Dedifferentiated amniotic fluid mesenchymal stem cell (primary cell): ENCODE measurements at regions not wholly inside any gene's neighbourhood (a gene's known extent, or its start where the extent isn't known, plus 50 kb on each side); places are given as distances from the start of the nearest gene placed in this dataset.

Experiments
- DNase-seq: peaks from one replicate; pipeline ENCODE4 v3.0.0-alpha.2; 2016; ENCODE audit errors: extremely low spot score

DNA sequence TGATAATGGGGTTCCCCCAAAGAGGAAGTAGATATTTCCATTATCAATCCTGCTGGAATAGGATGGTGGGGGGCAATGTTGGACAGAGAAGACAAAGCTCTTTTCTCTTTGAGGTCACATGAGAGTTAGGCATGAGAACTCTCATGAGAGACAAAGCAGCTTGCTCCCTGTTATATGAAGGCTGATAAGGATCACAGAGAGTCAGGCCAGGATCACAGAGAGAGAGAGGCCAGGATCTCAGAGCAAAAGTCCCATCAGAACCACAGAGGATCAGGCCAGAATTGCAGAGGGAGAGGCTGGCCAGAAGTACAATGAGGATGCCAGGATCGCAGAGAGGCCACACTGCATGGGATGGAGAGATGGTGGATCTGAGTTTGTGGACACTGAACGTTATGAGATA is 457.1 kb downstream of the LPIN1 start:
- no peak for DNase-seq

DNA sequence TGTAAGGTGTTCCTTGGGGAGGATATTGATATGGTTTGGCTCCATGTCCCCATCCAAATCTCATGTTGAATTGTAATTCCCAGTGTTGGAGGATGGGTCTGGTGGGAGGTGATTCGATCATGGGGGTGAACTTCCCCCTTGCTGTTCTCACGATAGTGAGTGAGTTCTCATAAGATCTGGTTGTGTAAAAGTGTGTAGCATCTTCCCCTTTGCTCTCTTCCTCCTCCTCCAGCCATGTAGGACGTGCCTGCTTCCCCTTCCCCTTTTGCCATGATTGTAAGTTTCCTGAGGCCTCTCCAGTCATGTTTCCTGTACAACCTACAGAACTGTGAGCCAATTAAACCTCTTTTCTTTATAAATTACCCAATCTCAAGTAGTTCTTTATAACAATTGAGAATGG is 458.7 kb downstream of the LPIN1 start:
- DNase-seq: no peak

DNA sequence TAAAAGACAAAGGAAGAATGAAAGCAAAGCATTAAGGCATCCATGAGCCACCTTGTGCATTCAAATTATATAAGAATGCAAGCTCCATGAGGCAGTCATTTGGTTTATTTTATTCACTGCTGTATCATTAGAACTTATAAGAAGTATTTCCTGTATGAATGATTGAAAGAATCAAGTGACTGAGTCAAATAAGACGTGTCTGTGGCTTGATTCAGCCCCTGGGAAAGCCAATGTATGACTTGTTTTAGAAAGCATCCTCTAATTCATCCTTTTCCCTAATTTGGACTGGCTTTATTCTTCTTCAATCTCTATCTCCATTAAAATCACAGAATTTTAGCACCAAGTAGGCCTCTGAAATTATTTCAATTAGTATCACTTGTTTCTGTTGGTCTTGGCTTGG is 461.1 kb downstream of the LPIN1 start:
- DNase-seq: no peak

DNA sequence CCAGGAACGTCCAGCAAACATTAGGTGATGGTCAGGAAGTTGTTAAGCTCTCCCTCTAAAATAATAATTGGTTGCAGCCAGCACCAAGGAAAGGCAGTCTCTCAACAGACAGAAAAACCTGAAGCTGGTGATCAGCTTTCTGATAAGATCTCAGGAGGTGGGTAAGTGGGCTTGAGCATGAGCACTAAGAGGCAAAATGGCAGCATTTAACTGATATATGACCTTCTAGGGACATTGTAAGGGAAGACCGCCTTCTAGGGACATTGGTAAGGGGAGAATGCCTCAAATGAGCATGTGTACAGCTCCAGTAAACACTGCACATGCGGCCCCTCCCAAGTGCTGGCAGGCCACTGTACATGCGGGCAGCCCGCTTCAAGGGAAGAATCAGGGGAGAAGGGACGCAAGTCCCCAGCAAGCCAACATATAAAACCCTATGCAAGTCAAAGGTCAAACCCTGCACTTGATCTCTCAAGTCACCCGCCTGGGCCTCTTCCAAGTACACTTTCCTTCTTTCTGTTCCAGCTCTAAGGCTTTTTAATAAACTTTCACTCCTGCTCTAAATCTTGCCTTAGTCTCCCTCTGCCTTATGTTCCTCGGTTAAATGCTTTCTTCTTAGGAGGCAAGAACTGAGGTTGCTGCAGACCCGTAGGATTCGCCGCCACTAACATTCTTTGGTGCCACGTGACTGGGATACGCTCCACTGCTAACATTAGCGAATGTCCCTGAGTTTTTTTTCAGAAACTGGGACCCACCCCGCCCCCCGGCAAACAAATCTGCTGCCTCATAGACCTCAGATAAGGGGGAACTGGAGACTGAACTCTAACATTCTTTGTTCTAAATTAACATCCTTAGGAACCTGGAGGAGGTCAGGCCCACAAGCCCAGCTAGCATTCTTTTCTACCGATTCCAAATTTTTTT is 463.8 kb downstream of the LPIN1 start:
- no peak for DNase-seq

DNA sequence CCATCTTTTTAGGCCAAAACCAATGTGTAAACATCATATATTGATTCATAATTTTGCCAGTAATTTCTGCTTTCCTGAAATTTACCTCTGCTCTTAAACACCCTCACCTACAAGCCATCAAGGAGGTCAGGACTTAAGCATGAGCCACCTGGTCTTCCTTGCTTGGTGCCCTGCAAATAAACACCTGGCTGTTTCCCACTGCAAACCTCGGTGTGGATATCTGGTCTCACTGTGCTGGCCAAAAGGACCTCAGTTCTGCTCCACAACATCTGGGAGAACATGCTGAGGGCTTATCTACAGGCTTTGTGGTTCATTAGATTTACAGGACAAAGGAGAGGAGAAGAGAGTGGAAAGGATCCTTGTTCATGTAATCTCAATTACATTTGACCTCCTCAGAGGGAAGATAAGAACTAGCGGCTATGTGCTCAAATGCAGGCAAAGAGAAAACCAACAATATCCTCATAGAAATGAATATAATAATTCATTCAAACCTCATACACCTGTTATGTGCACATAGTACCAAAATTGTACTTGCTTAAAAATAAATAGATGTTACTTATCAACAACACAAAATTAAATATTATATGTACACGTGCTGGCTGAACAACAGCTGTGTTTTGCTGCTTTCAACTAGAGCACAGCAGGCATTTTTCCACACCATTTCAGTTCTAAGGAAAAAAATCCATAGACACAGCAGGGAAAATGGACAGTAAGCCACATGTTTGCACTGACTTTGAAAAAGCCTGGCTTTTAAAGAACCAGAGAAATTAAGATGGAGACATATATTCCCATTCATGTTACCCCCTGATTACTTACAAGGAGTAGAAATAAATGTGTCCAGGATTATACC is 465.1 kb downstream of the LPIN1 start:
- DNase-seq: no peak

DNA sequence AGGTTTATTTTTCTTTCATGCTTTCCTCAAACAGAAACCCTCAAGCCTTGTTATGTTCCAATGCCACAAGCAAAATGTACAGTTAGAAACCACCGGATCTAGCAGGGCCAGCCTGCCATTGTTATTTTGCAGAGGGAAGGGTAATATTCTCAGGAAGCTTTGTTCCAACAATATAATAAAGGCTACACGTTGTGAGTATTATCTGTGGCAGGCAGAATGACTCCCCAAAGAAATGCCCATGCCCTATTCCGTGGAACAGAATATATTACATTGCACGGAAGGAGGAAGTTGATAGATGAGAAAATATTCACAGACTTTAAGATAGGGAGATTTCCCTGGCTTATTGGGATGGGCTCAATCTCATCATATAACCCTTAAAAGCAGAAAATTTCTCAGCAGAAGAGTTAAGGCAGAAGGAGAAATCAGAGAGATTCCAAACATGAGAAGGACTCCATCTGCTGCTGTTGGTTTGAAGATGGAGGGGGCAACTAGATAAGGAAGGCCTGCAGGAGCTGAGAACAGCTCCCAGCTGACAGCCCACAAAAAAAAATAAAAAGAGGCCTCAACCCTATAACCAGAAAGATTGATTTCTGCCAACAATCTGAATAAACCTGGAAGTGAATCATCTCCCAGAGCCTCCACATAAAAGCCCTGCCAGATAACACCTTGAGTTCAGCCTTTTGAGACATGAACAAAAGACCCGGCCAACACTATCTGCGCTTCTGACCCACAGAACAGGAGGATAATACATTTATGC is 466.6 kb downstream of the LPIN1 start:
- DNase-seq: no peak

DNA sequence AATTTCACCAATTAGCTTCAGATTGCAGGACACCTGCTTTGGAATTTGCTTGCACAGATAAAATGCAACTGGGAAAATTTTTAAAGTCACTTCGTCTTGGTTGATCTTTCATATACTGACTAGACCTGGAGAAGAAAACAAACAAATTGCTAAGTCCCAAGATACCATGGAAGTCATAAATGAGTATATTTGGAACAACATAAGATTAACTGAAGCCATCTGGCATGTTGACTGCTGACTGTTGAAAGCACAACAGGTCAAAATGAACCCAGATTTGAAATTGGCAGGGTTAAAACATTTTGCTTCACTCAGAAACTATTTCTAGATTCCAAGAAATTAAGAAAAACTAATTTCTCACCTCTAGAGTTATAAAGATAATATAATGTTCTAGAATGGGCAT is 470.7 kb downstream of the LPIN1 start:
- DNase-seq: no peak

DNA sequence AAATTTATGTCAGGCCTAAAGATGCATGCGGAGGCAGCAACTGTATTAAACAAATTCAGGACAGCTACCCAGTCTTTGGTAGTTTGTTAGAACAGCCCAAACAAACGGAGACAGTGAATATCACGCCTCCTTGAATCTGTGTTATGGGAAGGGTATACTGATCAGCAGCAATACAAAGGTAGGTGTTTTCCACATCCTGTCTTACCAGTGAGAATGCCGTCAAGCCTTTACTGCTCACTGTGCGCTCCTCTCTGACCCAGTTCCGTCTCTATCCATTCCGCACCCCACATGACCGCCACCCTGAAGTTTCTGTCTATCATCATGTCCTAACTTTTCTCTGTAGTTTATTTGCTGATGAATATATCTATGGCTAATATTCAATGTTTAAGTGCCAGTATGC is 473.3 kb downstream of the LPIN1 start:
- DNase-seq: no peak

DNA sequence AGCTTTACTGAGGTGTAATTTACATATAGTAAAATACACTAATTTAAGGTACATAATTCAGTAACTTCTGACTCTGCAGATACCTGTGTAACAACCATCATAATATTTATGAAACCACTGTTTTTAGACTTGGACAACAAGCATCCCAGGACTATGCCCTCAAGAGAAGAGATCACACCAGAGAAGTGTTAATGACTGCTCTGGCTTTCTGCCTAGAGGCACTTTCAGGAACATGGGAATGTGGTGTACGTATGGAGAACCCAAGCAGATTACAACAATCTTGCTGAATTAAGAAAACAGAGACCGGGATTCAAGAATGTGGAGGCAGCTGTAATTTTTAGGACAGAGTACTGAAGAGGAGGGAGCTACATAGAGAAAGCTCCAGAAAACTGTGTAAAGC is 475.2 kb downstream of the LPIN1 start:
- DNase-seq: no peak

DNA sequence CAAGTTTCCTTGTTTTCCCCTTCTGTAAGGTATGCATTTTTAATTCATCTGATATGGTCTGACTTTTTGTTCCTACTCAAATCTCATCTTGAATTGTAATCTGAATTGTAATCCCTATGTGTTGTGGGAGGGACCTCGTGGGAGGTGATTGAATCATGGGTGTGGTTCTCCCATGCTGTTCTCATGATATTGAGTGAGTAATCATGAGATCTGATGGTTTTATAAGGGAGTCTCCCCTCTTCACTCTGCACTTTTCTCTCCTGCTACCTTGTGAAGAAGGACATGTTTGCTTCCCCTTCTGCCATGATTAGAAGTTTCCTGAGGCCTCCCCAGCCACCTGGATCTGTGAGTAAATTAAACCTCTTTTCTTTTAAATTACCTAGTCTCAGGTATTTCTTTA is 476.1 kb downstream of the LPIN1 start:
- DNase-seq: no peak

DNA sequence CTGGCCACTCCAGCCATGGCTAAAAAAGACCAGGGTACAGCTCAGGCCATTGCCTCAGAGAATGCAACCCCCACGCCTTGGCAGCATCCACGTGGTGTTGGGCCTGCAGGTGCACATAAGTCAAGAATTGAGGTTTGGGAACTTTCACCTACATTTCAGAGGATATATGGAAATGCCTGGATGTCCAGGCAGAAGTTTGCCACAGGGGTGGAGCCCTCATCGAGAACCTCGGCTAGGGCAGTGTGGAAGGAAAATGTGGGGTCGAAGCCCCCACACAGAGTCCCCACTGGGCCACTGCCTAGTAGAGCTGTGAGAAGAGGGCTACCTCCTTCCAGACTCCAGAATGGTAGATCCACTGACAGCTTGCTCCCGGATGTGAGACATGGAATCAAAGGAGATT is 477.3 kb downstream of the LPIN1 start:
- DNase-seq: no peak

DNA sequence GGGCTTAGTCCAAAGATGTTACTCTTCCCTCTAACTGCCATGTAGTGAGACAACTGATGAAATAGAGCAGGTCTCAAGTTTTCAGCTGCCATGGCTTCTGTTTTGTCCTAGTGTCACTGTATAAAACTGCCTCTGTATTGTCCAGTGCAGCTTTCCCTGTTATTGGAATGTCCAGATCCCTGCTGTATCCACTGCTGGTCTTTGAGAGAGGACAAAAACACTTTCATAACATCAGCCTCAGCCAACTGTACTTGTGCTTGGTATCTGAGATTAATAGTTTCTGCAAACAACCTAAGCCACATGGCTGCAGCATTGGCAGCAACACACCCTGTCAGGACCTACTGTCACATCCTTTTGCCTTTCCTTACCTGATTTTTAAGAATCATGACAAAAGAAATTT is 480.2 kb downstream of the LPIN1 start:
- no peak for DNase-seq

DNA sequence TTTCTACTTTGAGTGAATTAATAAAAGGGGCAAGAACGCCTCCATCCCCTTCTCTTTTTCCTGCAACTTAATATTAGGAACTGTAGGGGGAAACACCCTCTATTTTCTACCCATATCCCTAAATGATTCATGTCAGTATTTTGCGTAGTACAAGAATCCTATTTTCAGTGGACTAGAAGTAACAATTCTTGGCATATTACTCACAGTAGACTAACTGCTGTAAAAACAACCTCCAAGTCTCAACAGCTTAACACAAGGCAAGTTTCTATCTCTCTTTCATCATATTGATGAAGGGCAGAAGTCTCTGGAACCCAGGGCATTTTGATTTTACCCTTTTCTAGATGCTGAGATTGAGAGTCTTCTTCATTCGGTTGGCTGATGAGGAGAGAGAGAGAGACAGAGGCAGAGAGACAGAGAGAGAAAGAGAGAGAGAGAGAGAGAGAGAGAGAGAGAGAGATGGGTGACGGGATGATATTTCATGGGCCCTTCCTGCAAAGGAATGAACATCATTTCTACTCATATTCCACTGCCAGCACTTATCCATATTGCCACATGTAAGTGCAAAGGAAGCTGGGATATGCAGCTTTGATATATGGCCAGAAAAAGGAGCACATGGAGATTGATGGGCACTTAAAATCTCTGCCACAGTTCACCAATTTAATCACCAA is 481.6 kb downstream of the LPIN1 start:
- peak; percentile 48 for DNase-seq

DNA sequence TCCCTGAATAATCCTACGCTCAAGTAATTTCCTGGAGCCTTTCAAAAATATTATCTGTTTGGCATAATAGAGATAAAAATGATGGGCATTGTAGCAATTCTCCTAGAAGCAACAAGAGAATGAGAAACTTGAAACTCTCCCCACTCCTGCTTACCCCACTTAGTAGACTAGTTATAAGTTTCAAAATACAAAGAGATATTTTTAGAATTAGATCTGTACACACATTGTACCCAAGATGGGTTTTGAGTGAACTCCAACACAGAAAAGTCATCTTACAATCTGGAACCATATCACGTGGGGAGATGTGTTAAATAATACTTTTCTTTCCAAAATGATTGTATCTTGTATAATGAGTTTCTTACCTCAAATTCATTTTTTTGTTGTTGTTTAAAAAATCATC is 484.9 kb downstream of the LPIN1 start:
- DNase-seq: no peak

DNA sequence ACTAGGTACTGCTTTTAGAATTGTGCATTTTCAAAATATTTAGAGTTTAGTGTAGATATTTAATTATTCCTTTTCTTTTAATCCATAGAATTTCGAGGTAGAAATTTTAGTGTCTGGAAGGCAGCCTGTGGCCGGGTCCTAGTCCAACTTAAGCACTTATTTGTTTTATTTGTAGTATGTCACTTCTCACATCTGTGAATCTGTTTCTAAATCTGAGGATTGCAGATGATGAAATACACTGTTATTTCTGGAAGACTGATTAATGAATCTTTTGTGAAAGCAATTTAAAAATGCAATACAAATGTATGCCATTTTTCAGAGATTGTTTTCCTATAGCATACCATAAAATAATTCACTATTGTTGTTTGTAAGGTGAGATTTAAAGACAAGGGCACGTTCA is 483.9 kb upstream of the TRIB2 start:
- peak; percentile 21 for DNase-seq

DNA sequence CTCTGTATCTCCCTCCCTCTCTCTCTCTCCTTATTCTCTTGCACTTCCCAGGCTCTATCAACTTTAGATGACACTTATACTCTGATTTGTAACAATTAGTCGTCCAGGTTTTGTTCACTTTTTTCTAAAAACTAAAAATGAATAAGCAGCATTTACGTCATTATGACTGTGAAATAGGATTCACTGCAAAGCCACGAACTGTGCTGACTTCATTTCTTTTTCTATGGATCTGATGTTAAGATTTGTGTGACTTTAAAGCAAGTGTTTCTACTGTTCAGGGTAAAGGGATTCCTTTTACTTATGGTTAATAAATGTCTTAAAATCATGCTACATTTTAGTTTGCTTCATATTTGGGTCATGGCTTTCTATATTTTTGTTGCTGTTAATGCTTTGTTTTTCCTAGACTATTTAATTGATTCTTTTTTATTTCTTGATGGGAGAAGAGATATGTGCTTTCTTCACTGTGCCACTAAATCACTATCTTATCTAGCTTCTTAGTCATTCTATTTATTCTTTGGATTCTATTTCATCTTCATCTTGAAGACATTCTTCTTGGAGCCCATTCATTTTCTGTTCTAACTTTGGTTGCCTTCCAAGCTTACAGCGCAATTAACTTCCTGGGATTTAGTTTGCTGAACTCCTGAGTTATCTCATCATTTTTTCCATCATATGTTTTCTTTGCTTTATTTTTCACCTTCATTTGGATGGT is 480.4 kb upstream of the TRIB2 start:
- DNase-seq: no peak

DNA sequence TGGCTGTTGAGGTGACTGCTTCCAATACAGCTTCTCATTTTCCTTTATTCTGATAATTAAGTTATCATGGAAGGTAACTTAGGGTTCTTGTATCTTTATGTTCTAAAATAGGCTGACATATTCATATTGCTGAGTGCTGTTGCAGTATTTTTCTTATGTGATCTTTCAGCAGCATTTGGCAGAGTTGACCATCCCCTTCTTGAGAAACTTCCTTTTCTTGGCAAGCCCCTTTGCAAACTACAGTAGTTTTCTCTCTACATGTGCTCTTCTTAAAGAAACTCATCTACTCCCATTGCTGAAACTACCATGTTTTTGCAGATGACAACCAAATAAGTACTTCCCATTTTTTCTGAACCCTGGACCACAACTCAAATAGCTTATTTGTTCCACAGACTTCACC is 476.5 kb upstream of the TRIB2 start:
- no peak for DNase-seq

DNA sequence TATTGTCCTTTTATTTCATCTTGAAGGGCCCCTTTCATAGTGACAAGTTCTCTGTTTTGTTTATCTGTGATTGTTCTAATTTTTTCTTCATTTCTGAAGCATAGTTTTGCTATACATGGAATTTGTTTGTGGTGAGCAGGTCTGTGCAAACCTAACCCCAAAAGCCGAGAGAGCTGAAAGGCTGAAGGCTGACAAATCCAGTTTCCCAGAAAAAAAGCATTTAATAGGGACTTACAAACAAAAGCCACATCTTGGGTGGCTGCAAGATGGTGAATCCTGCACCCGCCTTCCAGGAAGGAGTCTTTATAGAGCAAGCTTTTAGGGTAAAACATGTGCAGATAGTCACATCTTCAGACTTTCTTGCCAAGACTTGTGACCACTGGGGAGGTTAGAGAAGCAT is 473.4 kb upstream of the TRIB2 start:
- DNase-seq: no peak

DNA sequence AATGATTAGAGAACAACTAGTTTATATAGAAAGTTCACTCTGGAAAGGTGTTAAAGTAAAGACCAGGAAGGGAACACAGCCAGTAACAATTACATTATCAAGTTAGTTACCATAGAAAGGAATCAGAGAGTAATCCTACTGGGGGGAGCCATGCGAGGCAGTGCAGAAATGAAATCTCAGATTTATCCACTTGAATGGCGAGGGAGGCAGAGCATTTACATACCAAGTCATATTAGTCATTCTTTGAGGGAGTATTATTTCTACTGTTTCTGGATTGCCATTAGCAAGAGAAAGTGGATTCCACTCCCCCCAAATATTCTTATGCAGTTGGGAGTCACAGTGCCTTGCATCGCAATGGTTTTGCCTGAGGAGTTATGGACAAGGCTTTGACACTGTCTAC is 472.7 kb upstream of the TRIB2 start:
- DNase-seq: no peak

DNA sequence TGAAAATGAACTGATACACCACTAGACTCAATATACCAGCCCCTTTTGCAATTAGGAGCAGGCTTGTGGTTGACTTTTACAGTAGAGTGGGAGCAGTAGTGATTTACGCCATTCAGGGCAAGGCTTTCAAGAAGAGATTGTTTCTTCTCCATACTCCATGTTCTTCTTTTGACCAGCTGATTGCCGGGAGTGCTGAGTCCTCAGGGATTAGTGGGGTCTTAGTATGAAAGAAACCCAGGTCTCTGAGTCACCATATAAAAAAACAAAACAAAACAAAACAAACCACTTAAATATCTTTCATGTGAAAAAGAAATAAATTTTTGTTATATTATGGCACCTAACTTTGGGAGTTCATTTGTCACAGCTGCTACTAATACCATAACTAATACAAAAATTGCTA is 465.6 kb upstream of the TRIB2 start:
- DNase-seq: no peak

DNA sequence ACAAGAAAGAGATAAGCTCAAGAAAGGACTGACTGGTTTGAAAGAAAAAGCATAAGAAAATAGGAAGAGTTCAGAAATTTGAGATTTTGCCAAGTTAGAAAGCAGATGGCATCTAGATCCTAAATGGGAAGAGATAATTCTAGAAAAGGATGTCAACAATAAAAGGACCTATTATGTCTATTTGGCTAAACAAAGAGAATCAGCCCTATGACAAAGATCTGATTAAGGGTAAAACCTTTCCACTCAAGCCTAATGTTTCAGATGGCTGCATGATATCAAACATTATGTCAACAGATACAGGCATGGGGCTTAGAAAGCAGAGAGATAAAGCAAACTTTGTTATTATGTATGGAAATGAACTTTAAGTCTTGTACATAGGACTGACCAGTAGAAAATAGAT is 465.0 kb upstream of the TRIB2 start:
- no peak for DNase-seq
